HG02571 (cell line): ENCODE measurements at regions not wholly inside any gene's neighbourhood (a gene's known extent, or its start where the extent isn't known, plus 50 kb on each side); places are given as distances from the start of the nearest gene placed in this dataset.

Experiments used
- ATAC-seq: cut with Tn5 transposase; IDR thresholded peaks from one replicate; pipeline ENCODE4 v1.9.1; 2021; ENCODE audit warnings: mild to moderate bottlenecking, moderate library complexity; ENCODE audit not compliant: unreplicated experiment

DNA sequence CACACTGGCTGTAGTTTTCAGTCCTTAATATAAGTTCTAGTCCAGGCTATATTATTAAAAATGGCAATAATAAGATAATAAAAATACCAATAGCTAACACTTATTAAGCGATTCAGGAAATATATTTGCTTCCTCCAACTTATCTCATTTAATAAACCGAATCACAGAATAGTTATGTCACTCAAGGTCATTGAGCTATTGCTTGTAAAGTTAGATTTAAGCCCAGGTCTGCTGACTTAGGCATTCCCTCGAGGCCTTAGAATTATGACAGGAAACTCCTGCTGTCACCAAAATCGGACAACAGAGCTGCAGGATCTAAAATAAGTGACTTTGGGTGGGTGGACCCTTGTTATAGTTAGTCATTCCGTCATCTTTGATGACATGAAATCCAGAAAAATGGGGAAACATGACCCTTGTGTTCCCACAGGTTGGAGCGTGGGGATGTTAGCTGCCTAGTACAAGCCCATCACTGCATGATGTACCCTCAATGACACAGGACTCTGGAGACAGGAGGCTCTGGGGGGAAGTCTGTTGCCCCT lies 181.3 kb upstream of the PHYHIPL start:
- ATAC-seq: no peak

DNA sequence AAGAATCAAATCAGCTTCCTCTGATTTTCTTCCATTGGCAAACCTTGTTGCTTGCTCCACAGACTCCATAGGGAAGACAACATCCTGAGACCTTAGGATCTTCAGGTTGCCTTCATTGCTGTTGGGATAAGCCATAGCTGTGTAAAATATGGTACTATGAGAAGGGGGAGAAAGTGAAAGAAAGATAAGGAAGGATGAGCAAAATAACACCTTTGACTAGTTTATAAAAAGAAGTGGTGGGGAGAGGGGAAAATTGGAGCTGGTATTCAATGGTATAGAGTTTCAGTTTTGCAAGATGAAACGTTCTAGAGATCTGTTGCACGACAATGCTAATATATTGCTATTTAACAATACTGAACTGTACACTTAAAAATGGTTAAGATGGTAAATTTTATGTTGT lies 180.4 kb upstream of the PHYHIPL start:
- no peak for ATAC-seq

DNA sequence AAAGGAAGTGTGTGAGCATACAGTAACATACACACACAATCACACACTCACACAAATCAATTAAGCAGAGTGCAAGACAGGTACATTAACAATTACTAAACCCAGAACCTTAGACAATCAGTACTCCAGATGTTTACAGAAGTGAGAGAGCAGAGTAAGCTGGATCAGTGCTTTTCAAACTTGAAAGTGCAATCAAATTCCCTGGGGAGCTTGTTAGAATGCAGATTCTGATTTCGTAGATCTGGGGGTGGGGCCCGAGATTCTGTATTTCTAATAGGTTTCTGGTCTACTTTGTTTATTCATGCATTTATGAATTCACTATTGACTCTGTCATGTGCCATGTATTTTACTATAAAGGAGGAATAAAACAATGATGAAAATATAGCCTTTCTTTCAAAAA lies 179.6 kb upstream of the PHYHIPL start:
- ATAC-seq: no peak

DNA sequence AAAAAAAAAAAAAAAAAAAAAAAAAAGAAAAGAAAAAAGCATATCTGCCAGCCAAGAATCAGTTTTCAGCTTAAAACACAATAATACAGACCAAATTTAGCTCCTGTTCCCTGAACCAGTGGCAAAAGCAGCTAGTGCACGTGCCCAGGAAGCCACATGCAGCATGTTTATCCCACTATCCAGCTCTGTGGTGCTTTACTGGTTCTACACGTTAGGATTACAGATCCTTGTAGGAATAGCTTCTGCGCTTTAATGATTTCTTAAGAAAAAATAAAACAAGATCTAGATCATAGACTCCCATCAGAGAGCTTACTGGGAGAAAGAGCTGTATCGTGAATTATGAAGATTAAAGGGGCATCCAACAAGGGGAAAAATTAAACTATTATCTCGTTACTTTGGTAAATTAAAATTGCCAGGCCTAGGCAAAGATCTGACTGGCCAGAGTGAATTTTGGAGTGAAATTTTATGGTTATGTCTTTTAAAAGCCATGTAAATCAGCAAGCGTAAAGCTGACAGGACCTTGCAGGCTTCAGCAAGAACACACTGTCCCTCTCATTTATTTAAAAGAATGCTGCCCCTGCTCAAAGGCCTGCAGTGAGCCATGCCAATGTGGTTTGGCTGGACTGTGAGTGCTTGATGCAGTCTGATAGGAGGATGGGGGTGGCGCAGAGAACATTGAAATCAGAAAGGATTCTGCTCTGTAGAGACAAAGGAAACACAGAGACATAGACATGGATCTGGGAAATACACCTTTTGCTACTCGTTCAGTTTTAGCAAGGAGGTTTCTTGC lies 177.3 kb upstream of the PHYHIPL start:
- no peak for ATAC-seq

DNA sequence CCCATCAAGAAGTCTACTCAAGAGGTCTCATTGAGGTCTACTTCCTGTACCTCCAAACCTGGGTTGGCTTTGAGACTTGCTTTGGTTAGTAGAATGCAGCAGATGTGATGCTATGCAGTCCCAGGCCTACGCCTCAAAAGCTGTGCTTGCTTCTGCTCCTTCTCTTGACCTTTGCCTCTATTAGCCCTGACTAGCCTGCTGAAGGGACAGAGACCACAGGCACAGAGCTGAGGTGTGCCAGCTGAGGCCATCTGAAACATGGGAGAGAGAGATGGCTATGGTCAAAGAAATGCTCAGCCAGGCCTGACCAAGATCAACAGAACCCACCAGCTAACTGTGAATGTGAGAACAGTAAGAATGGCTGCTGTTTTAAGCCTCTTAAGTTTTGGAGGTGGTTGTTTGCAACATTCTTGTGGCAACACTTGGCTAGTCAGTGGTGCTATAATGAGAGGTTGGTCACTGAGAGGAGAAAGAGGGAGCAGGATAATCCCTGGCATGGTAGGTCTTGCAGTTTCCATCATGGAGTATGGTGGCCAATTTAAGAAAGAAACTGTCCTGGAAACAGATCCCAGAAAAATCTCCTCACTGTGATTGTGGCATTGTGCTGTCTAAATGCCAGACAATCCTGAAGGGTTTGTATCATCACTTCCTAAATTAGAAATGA lies 176.1 kb upstream of the PHYHIPL start:
- ATAC-seq: no peak

DNA sequence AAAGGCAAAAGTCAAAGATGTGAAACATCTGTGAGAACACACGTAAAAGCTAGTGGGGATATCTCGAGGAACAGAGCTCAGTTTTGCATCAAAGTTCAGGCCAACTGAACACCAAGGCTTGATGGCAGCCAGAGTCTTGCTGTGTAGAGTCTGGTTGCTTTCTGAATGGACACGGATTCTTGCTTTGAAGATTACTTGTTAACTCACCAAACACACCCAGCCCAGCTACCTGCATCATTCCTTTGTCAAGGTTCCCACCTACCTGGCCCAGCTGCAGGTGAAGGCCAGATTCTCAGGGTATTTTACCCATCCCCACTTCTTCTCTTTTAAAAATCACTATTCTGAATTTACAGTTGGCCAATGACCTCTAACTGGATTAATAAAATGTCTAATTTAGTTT lies 174.4 kb upstream of the PHYHIPL start:
- no peak for ATAC-seq

DNA sequence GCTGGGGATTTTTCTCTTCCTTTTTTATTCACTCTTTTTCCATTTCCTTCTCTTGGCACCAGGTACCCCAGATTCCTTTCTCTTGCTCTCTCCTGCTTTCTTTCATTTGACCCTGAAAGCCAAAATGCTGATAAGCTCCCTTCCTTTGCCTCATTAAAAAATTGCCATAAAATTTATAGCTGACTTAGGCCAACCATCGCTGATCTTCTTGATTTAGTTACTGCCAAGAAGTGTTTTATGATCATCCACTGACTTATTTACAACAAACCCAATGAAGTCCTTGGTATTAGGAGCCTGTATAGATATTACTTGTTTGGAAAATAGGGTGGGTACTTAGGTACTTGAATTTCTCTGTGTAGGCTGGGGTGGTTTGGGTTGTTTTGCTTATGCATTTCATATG lies 173.2 kb upstream of the PHYHIPL start:
- ATAC-seq: no peak

DNA sequence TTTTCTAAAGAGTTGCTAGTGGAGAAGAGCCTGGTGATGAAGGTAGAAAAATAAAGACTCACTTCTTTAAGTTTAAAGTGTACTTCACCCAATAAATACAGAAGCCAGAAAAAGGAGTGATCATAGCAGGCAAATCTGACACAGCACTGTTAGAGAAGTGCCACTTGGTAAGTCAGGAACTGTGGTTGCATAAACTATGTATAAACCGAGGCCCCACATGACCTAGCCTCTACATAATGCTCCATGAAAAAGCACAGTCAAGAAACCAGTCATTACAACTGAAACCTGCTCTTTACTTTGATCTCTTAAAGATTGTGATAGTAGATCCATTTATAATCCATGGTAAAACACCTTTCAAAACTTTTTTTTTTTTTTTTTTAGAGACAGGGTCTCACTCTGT lies 172.1 kb upstream of the PHYHIPL start:
- ATAC-seq: no peak

DNA sequence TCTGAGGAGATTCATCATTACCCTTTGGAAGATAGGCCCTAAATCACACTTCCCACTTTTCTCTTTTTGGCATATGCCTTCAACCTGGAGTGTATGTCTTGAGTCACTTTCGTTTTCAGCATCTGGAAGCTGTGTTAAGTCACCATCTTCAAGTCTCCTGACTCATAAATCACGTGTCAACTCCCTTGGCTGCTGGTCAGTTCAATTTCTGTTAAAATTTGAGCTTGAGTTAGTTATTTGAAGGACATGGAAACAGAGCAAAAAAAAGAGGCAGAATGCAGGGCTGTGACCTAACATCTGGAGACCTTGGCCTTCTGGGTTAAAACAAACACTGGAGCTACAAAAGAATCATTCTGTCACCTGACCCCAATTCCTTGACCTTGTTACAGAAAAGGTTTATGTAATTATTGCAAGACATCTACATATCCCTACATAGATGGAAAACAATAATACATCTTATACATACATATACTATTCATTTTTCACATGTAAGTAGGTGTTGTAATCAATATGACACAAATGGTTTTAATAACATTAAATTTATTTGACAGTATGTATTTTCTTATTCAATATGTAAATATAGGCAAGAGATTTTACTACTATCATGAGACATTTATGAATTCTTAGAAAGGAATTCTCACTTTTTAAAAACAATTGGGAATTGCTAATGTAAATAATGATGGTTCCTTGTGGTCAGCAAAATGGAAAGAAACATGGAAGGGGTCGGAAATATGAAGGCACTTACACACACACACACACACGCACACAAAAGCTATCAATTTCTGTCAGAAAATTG lies 169.7 kb upstream of the PHYHIPL start:
- ATAC-seq: no peak

DNA sequence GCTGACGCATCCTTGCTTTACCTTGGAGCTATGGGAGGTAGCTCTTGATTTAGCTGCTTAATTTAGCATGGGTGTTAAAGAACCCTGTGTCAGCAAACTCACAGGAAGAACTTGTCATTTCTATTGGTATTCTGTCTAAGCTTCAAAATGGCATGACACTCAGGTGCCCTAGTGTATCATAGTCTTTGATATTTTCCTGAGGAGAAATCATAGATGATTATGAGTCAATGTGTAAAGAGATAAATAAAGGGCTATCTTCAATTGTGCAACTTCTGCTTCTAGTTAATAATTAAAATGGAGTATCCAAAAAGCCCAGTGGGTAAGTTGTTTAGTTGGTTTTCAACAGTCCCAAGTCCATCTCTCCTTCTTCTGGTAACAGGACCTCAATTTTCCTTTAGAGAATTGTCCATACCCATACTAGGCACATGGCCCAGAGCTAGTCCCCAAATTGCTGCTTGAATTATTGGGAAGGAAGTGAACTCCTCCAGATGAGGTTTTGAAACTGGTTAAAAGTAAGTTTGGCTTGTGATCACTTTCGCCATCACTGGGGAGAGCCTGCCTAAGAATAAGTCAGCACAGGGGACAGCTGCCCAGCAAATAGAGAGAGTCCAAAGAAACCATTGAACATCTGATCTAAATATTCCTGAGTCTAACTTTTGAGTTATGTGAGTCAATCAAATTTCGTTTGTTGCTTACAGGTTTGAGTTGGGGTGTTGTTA lies 169.0 kb upstream of the PHYHIPL start:
- no peak for ATAC-seq

DNA sequence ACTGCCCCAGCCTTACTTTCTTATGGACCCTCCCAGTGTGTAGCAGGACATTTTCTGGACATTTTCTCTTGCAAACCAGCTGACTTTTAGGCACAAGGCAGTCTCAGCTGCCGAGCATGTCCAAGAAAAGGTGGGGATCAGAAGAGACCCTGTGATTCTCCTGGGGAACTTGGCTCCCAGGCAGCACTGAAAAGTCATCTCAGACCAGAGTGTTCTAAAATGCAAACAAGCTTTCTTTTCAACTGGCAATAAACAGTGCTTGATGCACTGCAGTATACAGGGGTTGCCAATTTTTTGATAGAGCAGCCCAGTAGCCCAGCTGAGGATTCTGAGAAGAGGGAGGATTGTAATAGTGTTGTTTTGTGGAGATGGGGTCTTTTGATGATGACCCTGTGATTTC lies 168.0 kb upstream of the PHYHIPL start:
- ATAC-seq: no peak

DNA sequence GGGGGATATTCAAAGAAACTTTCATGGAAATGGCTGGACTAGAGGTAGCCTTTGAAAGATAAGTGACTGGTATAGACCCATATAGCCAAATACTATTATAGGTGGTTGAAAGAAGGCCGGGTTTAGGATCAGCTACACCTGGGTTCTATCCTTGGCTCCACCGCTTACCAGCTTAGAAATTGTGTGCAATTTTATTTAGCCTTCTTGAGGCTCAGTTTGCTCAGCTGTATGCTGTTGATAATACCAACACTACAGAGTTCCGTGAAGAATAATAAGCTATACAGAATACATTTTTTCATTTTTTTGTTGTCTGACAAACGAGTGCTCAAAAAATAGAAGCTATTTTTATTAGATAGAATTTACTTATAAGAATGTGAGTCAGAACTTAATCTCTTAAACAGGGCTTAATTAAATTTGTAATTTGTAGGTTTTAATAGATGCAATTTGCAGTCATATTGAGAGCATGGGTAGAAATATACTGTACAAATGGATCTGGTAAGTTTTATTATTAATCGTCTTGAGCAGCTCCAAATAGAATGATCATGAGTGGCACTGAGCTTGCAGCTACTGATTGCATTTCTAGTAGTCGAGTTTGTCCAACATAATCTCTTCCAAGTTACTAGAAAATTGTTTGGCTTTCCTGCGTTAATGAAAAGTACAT lies 164.3 kb upstream of the PHYHIPL start:
- no peak for ATAC-seq

DNA sequence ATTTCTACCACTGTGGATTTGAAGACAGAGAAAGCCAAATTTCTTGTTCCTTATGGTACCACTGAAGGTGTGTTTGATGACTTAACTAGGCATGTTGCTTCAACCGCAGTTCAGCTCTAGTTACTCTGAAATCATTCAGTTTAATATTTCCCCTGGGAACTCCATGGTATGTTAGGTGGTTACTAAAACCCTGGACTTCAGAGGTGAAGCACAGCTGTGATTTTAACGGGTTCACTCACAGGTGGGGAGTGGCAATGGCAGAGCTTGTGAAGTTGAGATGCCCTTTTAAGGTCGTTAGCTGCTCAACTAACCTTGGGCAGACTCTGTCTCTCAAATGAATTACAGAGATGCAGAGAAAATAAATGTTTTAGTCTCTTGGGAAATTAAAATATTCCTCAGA lies 163.6 kb upstream of the PHYHIPL start:
- ATAC-seq: no peak

DNA sequence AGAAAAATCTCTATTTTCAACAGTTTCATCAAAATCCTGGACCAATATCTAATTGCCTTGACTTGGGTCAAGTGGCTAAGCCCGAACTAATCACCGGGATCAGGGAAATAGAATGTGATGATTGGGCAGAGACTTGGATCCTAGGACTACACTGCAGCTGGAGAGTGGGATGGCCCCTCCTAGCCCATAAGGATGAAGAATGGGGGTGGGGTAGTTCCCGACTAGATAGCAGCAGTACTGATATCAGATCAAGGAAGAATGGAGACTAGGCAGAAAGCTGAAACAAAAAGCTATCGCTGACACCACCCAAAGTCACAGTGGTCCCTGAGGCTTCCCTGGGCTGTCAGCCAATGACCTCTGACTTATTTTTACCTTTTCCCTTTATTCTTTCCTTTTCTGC lies 160.4 kb upstream of the PHYHIPL start:
- no peak for ATAC-seq

DNA sequence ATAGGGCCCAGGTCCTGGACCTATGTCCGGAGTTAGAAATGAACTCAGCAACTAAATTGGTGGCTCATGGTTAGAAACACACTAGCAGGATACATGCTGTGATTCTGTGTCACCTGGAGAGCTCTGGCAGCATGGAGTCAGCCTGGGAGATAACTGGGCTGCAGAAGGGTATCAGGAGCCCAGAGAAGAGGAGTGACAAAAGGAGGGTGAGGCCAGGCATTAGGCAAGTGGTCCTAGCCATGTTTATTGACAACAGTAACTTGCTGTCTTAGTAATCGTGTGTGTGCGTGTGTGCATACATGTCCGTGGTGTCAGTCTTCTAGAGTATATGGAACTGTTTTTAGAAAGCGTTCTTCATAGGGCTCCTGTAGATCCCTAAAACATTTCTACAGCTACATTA lies 157.5 kb upstream of the PHYHIPL start:
- ATAC-seq: no peak

DNA sequence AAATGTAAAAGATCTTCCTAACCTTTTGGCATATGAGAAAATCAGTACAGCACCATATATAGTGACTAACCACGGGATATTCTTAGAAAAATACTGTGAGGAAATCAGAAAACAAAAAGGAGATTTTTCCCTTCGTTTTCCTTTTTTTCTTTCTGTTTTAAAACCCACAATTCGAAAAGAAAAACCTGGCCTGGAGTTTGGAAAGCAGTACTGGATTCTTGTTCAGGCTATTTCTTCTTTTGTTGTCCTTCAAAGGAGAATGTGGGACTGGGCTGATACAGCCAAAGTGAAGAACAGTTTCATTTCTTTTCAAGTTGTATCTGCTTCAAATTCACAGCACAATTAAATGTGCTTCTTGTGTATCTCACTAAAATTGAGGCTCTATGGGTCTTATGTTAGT lies 156.8 kb upstream of the PHYHIPL start:
- no peak for ATAC-seq

DNA sequence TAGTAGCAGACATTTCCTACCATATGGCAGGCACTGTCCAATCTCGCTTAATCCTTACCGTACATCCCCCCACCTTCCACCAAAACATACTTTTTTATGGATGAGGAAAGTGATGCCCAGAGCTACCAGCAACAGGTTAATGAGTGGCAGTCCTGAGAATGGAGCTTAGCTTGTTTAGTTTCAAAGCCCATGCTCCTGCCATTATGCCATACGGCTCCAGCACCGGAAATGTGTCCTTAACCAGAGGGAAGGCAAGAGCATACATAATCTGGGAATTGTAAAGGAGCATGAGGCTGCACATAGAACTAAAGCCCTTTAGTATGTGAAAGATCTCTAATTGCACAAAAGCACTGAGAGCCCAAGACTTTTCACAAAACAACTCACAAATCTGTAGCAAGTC lies 155.9 kb upstream of the PHYHIPL start:
- no peak for ATAC-seq

DNA sequence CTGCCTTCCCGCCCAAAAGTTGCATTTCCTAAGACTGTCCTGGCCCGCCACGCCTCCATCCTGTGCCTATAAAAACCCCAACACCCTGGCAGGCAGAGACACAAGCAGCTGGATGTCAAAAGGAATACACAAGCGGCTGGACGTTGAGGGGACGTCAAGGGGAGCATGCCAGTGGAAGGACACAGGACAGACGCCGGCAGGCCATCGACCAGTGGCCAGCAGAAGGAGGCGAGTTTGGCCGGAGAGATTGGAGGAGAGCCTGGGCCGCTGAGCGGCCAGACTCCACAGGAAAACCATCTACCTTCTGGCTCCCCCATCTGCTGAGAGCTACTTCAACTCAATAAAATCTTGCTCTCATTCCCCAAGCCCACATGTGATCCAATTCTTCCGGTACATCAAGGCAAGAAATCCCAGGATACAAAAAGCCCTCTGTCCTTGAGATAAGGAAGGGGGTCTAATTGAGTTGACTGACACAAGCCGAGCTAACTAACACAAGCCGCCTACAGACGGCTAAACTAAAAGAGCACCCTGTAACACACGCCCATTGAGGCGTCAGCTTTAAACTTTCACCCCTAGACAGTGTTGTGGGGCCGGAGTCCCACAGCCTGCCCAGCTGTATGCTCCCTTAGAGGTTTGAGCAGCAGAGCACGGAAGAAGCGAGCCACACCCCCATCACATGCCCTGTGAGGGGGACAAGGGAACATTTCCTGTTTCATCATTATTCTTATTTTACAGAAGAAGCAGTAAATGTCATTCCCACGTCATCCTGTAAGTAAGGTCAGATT lies 150.3 kb upstream of the PHYHIPL start:
- ATAC-seq: no peak

DNA sequence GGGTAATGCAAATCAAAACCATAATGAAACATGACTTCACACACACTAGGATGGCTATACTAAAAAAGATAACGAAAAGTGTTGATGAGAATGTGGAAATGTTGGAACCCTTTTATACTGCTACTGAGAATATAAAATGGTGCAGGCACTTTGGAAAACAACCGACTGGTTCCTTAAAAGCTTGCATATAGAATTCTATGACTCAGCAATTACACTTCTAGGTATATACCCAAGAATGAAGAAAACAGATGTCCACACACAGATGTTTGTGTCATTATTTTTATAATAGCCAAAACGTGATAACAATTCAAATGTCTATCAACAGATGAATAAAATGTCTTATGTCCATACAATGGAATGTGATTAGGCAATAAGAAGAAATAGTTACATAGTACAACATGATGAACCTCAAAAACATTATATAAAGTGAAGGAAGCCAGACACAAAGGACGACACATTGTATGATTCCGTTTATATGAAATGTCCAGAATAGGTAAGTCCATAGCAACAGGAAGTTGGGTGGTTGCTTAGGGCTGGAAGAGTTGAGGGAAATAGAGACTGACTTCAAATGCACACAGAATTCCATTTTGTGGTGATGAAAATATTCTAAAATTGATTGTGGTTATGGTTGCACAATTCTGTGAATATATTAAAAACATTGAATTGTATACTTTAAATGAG lies 148.3 kb upstream of the PHYHIPL start:
- ATAC-seq: no peak
